ENCODE measurements at regions not wholly inside any gene's neighbourhood (a gene's known extent, or its start where the extent isn't known, plus 50 kb on each side); places are given as distances from the start of the nearest gene placed in this dataset.

DNA sequence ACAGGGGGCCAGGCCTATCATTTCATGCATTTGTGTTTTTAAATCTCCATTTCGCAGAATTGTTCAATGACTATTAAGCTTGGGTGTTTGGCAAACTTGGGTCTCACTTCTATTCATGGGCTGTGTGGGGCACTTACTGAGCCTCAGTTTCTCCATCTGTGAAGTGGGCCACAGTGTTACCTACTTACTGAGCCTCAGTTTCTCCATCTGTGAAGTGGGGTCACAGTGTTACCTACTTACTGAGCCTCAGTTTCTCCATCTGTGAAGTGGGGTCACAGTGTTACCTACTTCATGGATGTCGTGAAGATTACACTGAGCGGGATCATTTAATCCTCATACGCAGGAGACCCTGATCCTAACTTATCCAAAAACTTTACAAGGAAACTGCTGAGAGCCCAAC lies 115.1 kb upstream of the STX18 start:
- no peak for TF ChIP-seq POLR2A (IDR thresholded peaks at IDR 0.05)
- TF ChIP-seq, protein P1, sequence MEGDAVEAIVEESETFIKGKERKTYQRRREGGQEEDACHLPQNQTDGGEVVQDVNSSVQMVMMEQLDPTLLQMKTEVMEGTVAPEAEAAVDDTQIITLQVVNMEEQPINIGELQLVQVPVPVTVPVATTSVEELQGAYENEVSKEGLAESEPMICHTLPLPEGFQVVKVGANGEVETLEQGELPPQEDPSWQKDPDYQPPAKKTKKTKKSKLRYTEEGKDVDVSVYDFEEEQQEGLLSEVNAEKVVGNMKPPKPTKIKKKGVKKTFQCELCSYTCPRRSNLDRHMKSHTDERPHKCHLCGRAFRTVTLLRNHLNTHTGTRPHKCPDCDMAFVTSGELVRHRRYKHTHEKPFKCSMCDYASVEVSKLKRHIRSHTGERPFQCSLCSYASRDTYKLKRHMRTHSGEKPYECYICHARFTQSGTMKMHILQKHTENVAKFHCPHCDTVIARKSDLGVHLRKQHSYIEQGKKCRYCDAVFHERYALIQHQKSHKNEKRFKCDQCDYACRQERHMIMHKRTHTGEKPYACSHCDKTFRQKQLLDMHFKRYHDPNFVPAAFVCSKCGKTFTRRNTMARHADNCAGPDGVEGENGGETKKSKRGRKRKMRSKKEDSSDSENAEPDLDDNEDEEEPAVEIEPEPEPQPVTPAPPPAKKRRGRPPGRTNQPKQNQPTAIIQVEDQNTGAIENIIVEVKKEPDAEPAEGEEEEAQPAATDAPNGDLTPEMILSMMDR (IDR thresholded peaks at IDR 0.05): no peak

Data from body of pancreas (tissue), 4 donors.